GM12891 (cell line): ENCODE measurements at regions not wholly inside any gene's neighbourhood (a gene's known extent, or its start where the extent isn't known, plus 50 kb on each side); places are given as distances from the start of the nearest gene placed in this dataset.

ENCODE experiments used
- PAX5 ChIP-seq: IDR thresholded peaks from 2 replicates; pipeline ENCODE4 v1.6.1; 2011; ENCODE audit warnings: low read length, moderate library complexity, mild to moderate bottlenecking; ENCODE audit not compliant: insufficient read depth, severe bottlenecking
- POLR2A ChIP-seq: IDR thresholded peaks from 2 replicates; pipeline ENCODE4 v1.6.1; 2011; ENCODE audit warnings: low read depth, low read length, control low read depth
- POLR2AphosphoS5 ChIP-seq: IDR thresholded peaks from 2 replicates; pipeline ENCODE4 v1.6.1; 2011; ENCODE audit warnings: low read depth, low read length, control low read depth
- POU2F2 ChIP-seq: IDR thresholded peaks from 2 replicates; pipeline ENCODE4 v1.6.1; 2011; ENCODE audit warnings: low read depth, mild to moderate bottlenecking, control low read depth, low read length, moderate library complexity
- TAF1 ChIP-seq: IDR thresholded peaks from 2 replicates; pipeline ENCODE4 v1.6.1; 2011; ENCODE audit warnings: low read depth, low read length, control low read depth

DNA sequence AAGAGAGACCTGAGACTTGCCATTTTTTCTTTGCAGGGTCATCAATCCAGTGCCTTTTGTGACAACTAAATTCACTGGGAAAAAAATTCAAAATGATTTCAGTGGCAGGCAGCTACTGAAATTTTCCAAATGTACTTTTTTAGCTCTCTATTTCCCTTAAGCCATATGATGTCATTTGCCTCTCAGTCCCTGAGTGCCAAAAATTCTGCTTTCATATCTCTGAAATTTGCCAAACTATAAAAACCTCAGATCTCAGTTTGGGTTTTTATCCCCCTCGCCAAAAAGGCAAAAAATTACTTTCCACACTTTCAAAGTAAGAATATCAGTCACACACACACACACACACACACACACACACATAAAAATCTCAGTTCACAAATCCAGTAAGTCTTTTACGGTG, 651.3 kb upstream of the ARID1B start:
- TF ChIP-seq POLR2AphosphoS5 (no peak), TAF1 (no peak), POLR2A (no peak), POU2F2 (no peak), PAX5 (no peak)
